Esophagus (tissue), 2 donors: ENCODE measurements at regions not wholly inside any gene's neighbourhood (a gene's known extent, or its start where the extent isn't known, plus 50 kb on each side); places are given as distances from the start of the nearest gene placed in this dataset.
"Not testable (repeated sequence)": the region's sequence is repeated elsewhere in the genome, so short reads cannot be mapped to it uniquely, and the experiment has no call there.

Experiments
- H3K27ac ChIP-seq, 2 donors: one replicate each; pipeline ENCODE4 v1.5.1; 2013; ENCODE audit warnings: low read depth in 2 of 2, mild to moderate bottlenecking in 2 of 2, inconsistent platforms in 1 of 2, low read length in 1 of 2, moderate library complexity in 1 of 2
- H3K27me3 ChIP-seq, 2 donors: one replicate each; pipeline ENCODE4 v1.6.1; 2013; ENCODE audit warnings: low read length in 2 of 2, control low read depth in 1 of 2, mild to moderate bottlenecking in 1 of 2; ENCODE audit not compliant: insufficient read depth in 2 of 2, control insufficient read depth in 1 of 2
- H3K36me3 ChIP-seq, 2 donors: one replicate each; pipeline ENCODE4 v1.6.1; 2013; ENCODE audit warnings: low read length in 1 of 2; ENCODE audit not compliant: control insufficient read depth in 2 of 2, insufficient read depth in 2 of 2
- H3K4me1 ChIP-seq, 2 donors: one replicate each; pipeline ENCODE4 v1.6.1; 2013; ENCODE audit warnings: low read length in 1 of 2; ENCODE audit not compliant: control insufficient read depth in 2 of 2, insufficient read depth in 2 of 2
- H3K4me3 ChIP-seq, 2 donors: one replicate each; pipeline ENCODE4 v1.5.1; 2013; ENCODE audit warnings: low read length in 2 of 2, mild to moderate bottlenecking in 2 of 2, low read depth in 1 of 2, moderate library complexity in 1 of 2
- H3K9me3 ChIP-seq, 2 donors: one replicate each; pipeline ENCODE4 v1.6.1; 2013; ENCODE audit warnings: mild to moderate bottlenecking in 2 of 2, low read depth in 1 of 2, low read length in 1 of 2, moderate library complexity in 1 of 2; ENCODE audit not compliant: control insufficient read depth in 2 of 2, insufficient read depth in 1 of 2
- WGBS, 2 donors: extraction: QIAGEN DNeasy Blood & Tissue Kit; methylation state at CpG; one replicate each; pipeline ENCODE4 v1.1.7; 2013; 5-methylcytosine and 5-hydroxymethylcytosine counted together
- donor health status: healthy with polysubstance abuse.
- donor health status: Bipolar disorder and iron deficiency.

DNA sequence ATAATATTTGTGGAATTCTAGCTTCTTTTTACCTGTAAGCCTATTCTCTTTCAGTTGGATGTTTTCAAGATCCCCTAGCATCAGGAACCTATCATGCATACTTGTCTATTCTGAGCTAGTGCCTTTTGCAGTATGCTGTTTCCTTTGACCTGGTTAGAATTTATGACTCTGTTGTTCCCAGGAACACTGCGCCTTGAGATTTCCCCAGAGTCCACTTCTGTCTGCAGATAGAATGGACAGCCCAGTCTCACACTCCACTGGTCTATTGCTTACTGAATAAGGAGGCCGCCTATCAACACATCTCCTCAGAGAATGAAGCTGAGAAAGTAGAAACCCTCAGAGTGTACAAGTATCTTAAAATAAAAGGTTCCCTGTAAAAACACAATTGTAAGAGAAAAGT is 465.1 kb upstream of the GALNTL6 start:
- H3K9me3 ChIP-seq: no peaks in the 10 kb centered on the region
- no peak overlapping the region for H3K27ac ChIP-seq
- H3K4me3 ChIP-seq: no peak overlapping the region
- no peaks in the 10 kb centered on the region for H3K4me1 ChIP-seq
- H3K27me3 ChIP-seq: no peaks in the 10 kb centered on the region
- 83 to 86% methylated on average over 2 of the region's 2 CpGs for WGBS, 2 donors
- H3K36me3 ChIP-seq: no peaks in the 10 kb centered on the region

- 50 to 58% methylated on average over 3 of the region's 3 CpGs for WGBS, 2 donors
- Histone ChIP-seq H3K9me3 (no peaks in the 10 kb centered on the region), H3K36me3 (no peaks in the 10 kb centered on the region)
Measured at GRCh38 chr4:171342646-171343045, 470.6 kb upstream of the GALNTL6 start.

DNA sequence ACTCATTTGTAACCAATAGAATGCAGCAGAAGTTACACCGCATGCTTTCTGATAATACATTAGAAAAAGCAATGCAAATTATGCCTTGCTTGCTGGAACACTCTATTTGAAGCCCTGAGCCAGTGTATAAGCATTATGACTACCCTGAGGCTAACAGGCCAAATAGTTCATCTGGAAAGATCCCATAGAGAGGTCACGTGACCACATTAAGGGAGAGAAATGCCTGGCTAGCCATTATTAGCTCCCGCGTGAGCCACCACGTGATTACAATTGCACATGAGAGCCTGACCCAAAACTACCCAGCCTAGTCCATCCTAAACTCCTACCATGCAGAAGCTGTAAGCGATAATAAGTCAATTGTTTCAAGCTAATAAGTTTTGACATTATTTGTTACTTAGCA is 472.9 kb upstream of the GALNTL6 start:
- WGBS, 2 donors: 90% methylated on average over 6 of the region's 6 CpGs
- Histone ChIP-seq H3K27me3 (no peaks in the 10 kb centered on the region), H3K27ac (no peak overlapping the region), H3K36me3 (no peaks in the 10 kb centered on the region), H3K4me3 (no peak overlapping the region), H3K9me3 (no peaks in the 10 kb centered on the region), H3K4me1 (no peaks in the 10 kb centered on the region)

More at GRCh38 chr4:171342646-171343045, 470.6 kb upstream of the GALNTL6 start:
- Histone ChIP-seq H3K27ac (no peak overlapping the region), H3K4me1 (no peaks in the 10 kb centered on the region), H3K4me3 (no peak overlapping the region), H3K27me3 (no peaks in the 10 kb centered on the region)

DNA sequence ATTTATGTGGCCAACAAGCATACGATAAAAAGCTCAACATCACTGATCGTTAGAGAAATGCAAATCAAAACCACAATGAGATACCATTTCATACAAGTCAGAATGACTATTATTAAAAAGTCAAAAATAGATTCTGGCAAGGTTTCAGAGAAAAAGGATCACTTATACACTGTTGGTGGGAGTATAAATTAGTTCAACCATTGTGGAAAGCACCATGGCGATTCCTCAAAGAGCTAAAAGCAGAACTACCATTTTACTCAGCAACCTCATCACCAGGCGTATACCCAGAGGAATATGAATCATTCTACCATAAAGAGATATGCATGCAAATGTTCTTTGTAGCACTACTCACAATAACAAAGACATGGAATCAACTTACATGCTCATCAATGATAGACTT is 478.7 kb upstream of the GALNTL6 start:
- H3K4me3 ChIP-seq: no peak overlapping the region
- no peak overlapping the region for H3K27ac ChIP-seq

GRCh38 chr4:171308661-171309060 is 504.5 kb upstream of the GALNTL6 start:
- H3K4me1 ChIP-seq: no peaks in the 10 kb centered on the region
- H3K36me3 ChIP-seq: no peaks in the 10 kb centered on the region

More for the DNA sequence above, 478.7 kb upstream of the GALNTL6 start:
- Histone ChIP-seq H3K4me1 (no peaks in the 10 kb centered on the region), H3K36me3 (no peaks in the 10 kb centered on the region), H3K27me3 (no peaks in the 10 kb centered on the region), H3K9me3 (no peaks in the 10 kb centered on the region)
- WGBS, 2 donors: 64 to 79% methylated on average over 4 of the region's 4 CpGs

DNA sequence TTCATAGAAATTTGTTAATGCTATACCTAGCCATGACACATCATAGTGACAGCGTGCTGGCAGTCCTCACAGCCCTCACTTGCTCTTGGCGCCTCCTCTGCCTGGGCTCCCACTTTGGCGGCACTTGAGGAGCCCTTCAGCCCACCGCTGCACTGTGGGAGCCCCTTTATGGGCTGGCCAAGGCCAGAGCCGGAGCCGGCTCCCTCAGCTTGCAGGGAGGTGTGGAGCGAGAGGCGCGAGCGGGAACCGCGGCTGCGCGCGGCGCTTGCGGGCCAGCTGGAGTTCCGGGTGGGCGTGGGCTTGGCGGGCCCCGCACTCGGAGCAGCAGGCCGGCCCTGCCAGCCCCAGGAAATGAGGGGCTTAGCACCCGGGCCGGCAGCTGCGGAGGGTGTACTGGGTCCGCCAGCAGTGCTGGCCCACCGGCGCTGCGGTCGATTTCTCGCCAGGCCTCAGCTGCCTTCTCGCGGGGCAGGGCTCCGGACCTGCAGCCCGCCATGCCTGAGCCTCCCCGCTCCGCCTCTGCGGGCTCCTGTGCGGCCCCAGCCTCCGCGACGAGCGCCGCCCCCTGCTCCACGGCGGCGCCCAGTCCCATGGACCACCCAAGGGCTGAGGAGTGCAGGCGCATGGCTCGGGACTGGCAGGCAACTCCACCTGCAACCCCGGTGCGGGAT is 515.0 kb upstream of the GALNTL6 start:
- WGBS, 2 donors: 81 to 90% methylated on average over 51 to 52 of the region's 52 CpGs
- H3K9me3 ChIP-seq, H3K27ac ChIP-seq, H3K27me3 ChIP-seq, H3K36me3 ChIP-seq, H3K4me1 ChIP-seq: not testable (repeated sequence)
- H3K4me3 ChIP-seq: peak overlapping the region in 1 of 2 donors; percentile 13

More at GRCh38 chr4:171308661-171309060, 504.5 kb upstream of the GALNTL6 start:
- Histone ChIP-seq H3K4me3 (no peak overlapping the region), H3K27me3 (no peaks in the 10 kb centered on the region), H3K27ac (no peak overlapping the region), H3K9me3 (no peaks in the 10 kb centered on the region)

GRCh38 chr4:171288816-171289432 is 524.3 kb upstream of the GALNTL6 start:
- Histone ChIP-seq H3K27ac (no peak overlapping the region), H3K4me3 (no peak overlapping the region), H3K4me1 (no peaks in the 10 kb centered on the region), H3K9me3 (no peaks in the 10 kb centered on the region), H3K27me3 (no peaks in the 10 kb centered on the region), H3K36me3 (no peaks in the 10 kb centered on the region)
- 59 to 65% methylated on average over 3 of the region's 3 CpGs for WGBS, 2 donors

DNA sequence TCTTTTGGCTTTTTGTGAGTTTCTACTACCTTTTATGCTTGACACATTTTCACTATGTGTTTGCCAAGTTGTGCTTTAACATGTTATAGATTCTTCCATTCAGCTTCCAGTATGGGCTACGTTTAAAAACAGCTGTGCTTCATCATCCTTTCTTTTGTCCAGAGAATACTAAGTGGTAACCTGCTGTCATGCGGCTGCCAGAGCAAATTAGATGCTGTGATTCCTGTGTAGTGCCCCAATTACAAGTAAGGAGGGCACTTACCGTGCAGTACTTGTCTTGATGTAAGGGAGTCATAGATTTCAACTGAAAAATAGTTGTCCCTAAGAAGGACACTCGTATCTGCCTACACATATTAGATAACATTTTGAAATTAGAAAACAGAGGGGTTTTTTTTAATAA is 531.8 kb upstream of the GALNTL6 start:
- WGBS, 2 donors: 43 to 57% methylated on average over 4 of the region's 4 CpGs
- Histone ChIP-seq H3K27me3 (no peaks in the 10 kb centered on the region), H3K27ac (no peak overlapping the region), H3K9me3 (no peaks in the 10 kb centered on the region), H3K4me1 (no peaks in the 10 kb centered on the region), H3K4me3 (no peak overlapping the region), H3K36me3 (no peaks in the 10 kb centered on the region)

DNA sequence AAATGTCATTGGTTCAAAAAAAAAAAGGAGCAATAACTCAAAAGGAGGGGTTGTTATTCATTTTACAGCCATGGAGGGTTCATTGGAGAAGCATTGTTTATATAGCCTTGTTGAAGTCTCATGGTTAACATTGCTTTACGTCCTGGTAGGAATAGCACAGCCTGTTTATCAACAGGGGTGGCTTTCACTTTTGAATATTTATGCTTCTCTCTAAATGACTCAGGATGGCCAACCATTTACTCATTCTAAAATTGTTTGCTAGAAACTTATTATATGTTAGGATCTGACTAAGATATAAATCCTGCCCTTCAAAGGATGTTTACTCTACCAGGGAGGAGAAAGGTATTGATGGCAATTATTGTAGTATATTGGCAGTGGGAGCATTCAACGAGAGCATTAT is 534.1 kb upstream of the GALNTL6 start:
- no peak overlapping the region for H3K4me3 ChIP-seq
- WGBS, 2 donors: 64 to 67% methylated on average over 2 of the region's 2 CpGs
- H3K27ac ChIP-seq: no peak overlapping the region
- no peaks in the 10 kb centered on the region for H3K27me3 ChIP-seq
- no peaks in the 10 kb centered on the region for H3K9me3 ChIP-seq
- H3K4me1 ChIP-seq: no peaks in the 10 kb centered on the region
- no peaks in the 10 kb centered on the region for H3K36me3 ChIP-seq

DNA sequence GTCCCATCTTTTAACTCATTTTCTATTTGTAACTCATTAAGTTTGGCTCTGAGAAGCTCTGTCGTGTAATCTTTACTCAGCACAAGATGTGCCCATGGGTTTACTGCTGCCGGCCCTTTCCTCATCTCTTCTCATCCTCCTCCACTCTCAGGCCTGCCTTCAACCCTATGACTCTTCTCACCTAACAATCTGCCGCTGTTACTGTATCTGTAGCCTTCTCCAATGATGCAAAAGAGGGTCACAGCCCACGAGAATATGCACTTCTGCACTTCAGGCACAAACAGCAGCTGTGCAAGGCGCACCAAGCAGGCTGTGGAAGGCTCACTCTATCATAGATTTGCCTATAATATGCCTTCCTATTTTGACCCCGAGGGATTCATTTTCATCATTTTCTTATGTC is 546.5 kb upstream of the GALNTL6 start:
- no peak overlapping the region for H3K4me3 ChIP-seq
- H3K9me3 ChIP-seq: peaks cover 0 to 2% of the 10 kb centered on the region in 2 donors
- H3K27ac ChIP-seq: no peak overlapping the region
- WGBS, 2 donors: 62 to 67% methylated on average over 6 of the region's 6 CpGs
- no peaks in the 10 kb centered on the region for H3K36me3 ChIP-seq
- H3K27me3 ChIP-seq: no peaks in the 10 kb centered on the region
- no peaks in the 10 kb centered on the region for H3K4me1 ChIP-seq
